Fibroblast of lung (primary cell): ENCODE measurements at regions not wholly inside any gene's neighbourhood (a gene's known extent, or its start where the extent isn't known, plus 50 kb on each side); places are given as distances from the start of the nearest gene placed in this dataset.

Experiments
- DNase-seq, 2 donors: peaks; one replicate each; pipeline versions ENCODE4 v3.0.0 to v3.0.0-alpha.2; 2010; ENCODE audit warnings: low read depth in 2 of 2
- H2AFZ ChIP-seq: 2 replicates; pipeline ENCODE4 v1.5.1; 2012; ENCODE audit warnings: low read length, control low read depth, inconsistent platforms
- H3K27ac ChIP-seq: 2 replicates; pipeline ENCODE4 v1.5.1; 2011; ENCODE audit warnings: low read length, control low read depth; ENCODE audit not compliant: insufficient read depth
- H3K27me3 ChIP-seq: 2 replicates; pipeline ENCODE4 v1.5.1; 2011; ENCODE audit warnings: mild to moderate bottlenecking, low read length; ENCODE audit not compliant: control insufficient read depth, insufficient read depth
- H3K36me3 ChIP-seq: 2 replicates; pipeline ENCODE4 v1.5.1; 2011; ENCODE audit warnings: low read length; ENCODE audit not compliant: control insufficient read depth, insufficient read depth
- H3K4me1 ChIP-seq: 2 replicates; pipeline ENCODE4 v1.5.1; 2011; ENCODE audit warnings: low read length; ENCODE audit not compliant: control insufficient read depth, insufficient read depth; ENCODE audit errors: extremely low read depth
- H3K4me2 ChIP-seq: 2 replicates; pipeline ENCODE4 v1.5.1; 2011; ENCODE audit warnings: low read length, control low read depth; ENCODE audit not compliant: insufficient read depth; ENCODE audit errors: extremely low read depth
- H3K4me3 ChIP-seq, 4 experiments: fragments of 200-600 bp in 1 of 4; sonication (generic) in 1 of 4; replicated peaks in 1 of 4; 2 replicates each; pipeline ENCODE4 v1.5.1; 2011 to 2016; ENCODE audit warnings: low read length in 4 of 4, low read depth in 3 of 4, mild to moderate bottlenecking in 3 of 4, control low read depth in 2 of 4, inconsistent platforms in 1 of 4, mixed read lengths in 1 of 4; ENCODE audit not compliant: insufficient read depth in 1 of 4; ENCODE audit errors: control extremely low read depth in 1 of 4
- H3K79me2 ChIP-seq: 2 replicates; pipeline ENCODE4 v1.5.1; 2012; ENCODE audit warnings: mild to moderate bottlenecking, low read length, inconsistent platforms; ENCODE audit not compliant: control insufficient read depth, insufficient read depth
- H3K9ac ChIP-seq: 2 replicates; pipeline ENCODE4 v1.5.1; 2011; ENCODE audit warnings: mild to moderate bottlenecking, low read length, control low read depth; ENCODE audit not compliant: insufficient read depth
- H3K9me3 ChIP-seq: 2 replicates; pipeline ENCODE4 v1.5.1; 2012; ENCODE audit warnings: low read depth, low read length; ENCODE audit not compliant: control insufficient read depth, insufficient read depth
- H4K20me1 ChIP-seq: 2 replicates; pipeline ENCODE4 v1.5.1; 2011; ENCODE audit warnings: low read length; ENCODE audit not compliant: control insufficient read depth, insufficient read depth; ENCODE audit errors: extremely low read depth
- EZH2 ChIP-seq: IDR thresholded peaks from 2 replicates; pipeline ENCODE4 v1.5.1; 2012; ENCODE audit warnings: low read length, control low read depth, mild to moderate bottlenecking; ENCODE audit errors: missing control alignments
- TF ChIP-seq, protein P1 (sequence below), 2 donors: IDR thresholded peaks in 1 of 2; conservative IDR thresholded peaks in 1 of 2; 1 replicate in 1 of 2; 2 replicates in 1 of 2; pipeline ENCODE4 v1.5.1; 2011 to 2012; ENCODE audit warnings: low read length in 2 of 2, control low read depth in 1 of 2, inconsistent platforms in 1 of 2, low read depth in 1 of 2, mild to moderate bottlenecking in 1 of 2

DNA sequence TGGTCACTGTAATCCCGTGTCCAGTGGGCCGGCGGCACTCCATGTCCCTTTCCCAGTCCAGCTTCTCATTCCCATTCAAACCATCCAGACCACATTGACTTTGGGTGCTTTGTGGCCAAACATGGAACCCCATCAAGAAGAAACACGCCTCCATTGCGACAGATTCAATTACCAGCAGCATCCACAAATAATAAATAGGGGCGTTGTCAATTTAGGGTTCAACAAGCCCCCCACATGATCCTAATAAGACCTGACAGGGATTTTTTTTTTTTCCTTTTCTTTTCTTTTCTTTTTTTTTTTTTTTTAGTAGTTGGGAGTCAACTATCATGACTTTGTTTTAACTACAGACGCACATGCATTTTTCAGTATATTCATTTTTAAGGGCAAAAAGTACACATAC lies 149.4 kb downstream of the DICER1 start:
- Histone ChIP-seq H3K79me2 (no peaks in the 10 kb centered on the region), H3K9me3 (no peaks in the 10 kb centered on the region), H2AFZ (no peak overlapping the region), H3K4me1 (no peaks in the 10 kb centered on the region), H4K20me1 (no peaks in the 10 kb centered on the region), H3K36me3 (no peaks in the 10 kb centered on the region), H3K4me3 (no peak overlapping the region), H3K27me3 (no peaks in the 10 kb centered on the region), H3K4me2 (no peak overlapping the region), H3K9ac (no peak overlapping the region), H3K27ac (no peak overlapping the region)
- TF ChIP-seq EZH2, result no peak
- TF ChIP-seq, protein P1, sequence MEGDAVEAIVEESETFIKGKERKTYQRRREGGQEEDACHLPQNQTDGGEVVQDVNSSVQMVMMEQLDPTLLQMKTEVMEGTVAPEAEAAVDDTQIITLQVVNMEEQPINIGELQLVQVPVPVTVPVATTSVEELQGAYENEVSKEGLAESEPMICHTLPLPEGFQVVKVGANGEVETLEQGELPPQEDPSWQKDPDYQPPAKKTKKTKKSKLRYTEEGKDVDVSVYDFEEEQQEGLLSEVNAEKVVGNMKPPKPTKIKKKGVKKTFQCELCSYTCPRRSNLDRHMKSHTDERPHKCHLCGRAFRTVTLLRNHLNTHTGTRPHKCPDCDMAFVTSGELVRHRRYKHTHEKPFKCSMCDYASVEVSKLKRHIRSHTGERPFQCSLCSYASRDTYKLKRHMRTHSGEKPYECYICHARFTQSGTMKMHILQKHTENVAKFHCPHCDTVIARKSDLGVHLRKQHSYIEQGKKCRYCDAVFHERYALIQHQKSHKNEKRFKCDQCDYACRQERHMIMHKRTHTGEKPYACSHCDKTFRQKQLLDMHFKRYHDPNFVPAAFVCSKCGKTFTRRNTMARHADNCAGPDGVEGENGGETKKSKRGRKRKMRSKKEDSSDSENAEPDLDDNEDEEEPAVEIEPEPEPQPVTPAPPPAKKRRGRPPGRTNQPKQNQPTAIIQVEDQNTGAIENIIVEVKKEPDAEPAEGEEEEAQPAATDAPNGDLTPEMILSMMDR (conservative IDR thresholded peaks at IDR 0.05 in 1 of 2, IDR thresholded peaks at IDR 0.05 in 1 of 2; ENCODE audit: low read depth in 1 of 2, low read length in 2 of 2), result no peak
- no peak for DNase-seq

DNA sequence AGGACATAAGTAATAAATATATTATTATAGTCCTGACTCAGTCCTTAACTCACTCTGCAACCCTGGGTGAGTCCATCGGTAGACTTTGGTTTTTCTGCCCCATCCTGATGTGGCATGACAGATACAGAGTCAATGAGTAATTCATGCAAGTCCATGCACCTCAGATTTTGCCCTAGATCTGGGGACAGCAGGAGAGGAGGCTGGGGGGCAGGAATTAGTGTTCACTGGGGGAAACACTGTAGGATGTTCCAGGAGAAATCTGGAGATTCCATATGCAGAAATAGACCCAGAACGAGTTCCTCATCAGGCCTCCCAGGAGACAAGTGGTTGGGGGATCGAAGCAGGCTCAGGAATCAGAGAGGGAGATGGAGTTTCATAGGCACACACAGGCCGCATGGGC lies 150.8 kb downstream of the DICER1 start:
- Histone ChIP-seq H2AFZ (no peak overlapping the region), H4K20me1 (no peaks in the 10 kb centered on the region), H3K27me3 (no peaks in the 10 kb centered on the region), H3K79me2 (no peaks in the 10 kb centered on the region), H3K4me2 (no peak overlapping the region), H3K9me3 (no peaks in the 10 kb centered on the region), H3K9ac (no peak overlapping the region), H3K36me3 (no peaks in the 10 kb centered on the region), H3K4me1 (no peaks in the 10 kb centered on the region), H3K27ac (no peak overlapping the region), H3K4me3 (no peak overlapping the region)
- TF ChIP-seq EZH2, result no peak
- TF ChIP-seq, protein P1 (conservative IDR thresholded peaks at IDR 0.05 in 1 of 2, IDR thresholded peaks at IDR 0.05 in 1 of 2; ENCODE audit: low read depth in 1 of 2, low read length in 2 of 2), result no peak
- no peak for DNase-seq

DNA sequence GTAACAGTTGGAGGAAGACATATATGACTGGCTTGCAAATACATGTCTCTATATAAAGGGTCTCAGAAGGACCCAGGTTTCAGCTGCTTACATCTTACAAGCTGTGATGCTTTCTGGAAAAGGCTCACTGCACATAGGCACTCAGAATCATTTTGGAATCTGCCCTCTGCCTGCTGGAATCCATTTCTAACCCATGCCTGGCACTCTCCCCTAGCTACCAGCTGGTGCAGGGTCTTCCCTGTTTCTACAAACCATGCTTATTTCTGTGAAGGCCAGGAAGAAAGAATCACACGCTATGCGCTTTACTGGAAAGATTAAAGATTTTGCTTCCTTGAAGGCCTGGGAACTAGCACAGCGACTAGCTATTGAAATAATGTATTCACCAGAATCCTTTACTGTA lies 151.3 kb downstream of the DICER1 start:
- Histone ChIP-seq H3K4me2 (no peak overlapping the region), H3K9ac (no peak overlapping the region), H3K9me3 (no peaks in the 10 kb centered on the region), H3K4me3 (no peak overlapping the region), H2AFZ (no peak overlapping the region), H3K79me2 (no peaks in the 10 kb centered on the region), H3K27me3 (no peaks in the 10 kb centered on the region), H3K4me1 (no peaks in the 10 kb centered on the region), H3K36me3 (no peaks in the 10 kb centered on the region), H4K20me1 (no peaks in the 10 kb centered on the region), H3K27ac (no peak overlapping the region)
- TF ChIP-seq EZH2, result no peak
- TF ChIP-seq, protein P1 (conservative IDR thresholded peaks at IDR 0.05 in 1 of 2, IDR thresholded peaks at IDR 0.05 in 1 of 2; ENCODE audit: low read depth in 1 of 2, low read length in 2 of 2), result no peak
- DNase-seq, result no peak
